ENCODE measurements at regions not wholly inside any gene's neighbourhood (a gene's known extent, or its start where the extent isn't known, plus 50 kb on each side); places are given as distances from the start of the nearest gene placed in this dataset.

DNA sequence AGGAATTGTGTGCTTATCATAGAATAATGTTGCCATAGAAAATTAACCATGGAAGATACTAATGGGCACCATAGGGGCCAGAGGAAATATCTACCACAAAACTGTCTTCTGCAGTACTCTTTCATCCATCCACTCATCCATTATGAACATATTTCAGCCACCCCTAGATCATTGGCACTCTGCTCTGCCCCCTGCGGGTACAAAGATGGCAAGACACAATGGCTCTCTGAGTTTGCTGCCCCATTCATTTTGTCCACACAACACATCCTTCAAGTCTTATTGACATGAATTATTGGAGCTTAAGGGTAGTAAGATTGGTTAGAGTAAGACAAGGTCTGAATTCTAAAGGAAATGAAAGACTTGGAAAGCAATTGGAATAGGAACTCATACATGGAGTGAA, 1224.7 kb upstream of the CELF4 start:
- TF ChIP-seq, protein P1, sequence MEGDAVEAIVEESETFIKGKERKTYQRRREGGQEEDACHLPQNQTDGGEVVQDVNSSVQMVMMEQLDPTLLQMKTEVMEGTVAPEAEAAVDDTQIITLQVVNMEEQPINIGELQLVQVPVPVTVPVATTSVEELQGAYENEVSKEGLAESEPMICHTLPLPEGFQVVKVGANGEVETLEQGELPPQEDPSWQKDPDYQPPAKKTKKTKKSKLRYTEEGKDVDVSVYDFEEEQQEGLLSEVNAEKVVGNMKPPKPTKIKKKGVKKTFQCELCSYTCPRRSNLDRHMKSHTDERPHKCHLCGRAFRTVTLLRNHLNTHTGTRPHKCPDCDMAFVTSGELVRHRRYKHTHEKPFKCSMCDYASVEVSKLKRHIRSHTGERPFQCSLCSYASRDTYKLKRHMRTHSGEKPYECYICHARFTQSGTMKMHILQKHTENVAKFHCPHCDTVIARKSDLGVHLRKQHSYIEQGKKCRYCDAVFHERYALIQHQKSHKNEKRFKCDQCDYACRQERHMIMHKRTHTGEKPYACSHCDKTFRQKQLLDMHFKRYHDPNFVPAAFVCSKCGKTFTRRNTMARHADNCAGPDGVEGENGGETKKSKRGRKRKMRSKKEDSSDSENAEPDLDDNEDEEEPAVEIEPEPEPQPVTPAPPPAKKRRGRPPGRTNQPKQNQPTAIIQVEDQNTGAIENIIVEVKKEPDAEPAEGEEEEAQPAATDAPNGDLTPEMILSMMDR (IDR thresholded peaks at IDR 0.05; ENCODE audit: extremely low read depth in 1 of 2, insufficient read depth in 1 of 2, low read depth in 1 of 2, low read length in 2 of 2): no peak
- no peak for TF ChIP-seq POLR2A (IDR thresholded peaks at IDR 0.05; ENCODE audit: low read depth, low read length)
- TF ChIP-seq, protein P2, sequence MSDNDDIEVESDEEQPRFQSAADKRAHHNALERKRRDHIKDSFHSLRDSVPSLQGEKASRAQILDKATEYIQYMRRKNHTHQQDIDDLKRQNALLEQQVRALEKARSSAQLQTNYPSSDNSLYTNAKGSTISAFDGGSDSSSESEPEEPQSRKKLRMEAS (IDR thresholded peaks at IDR 0.05; ENCODE audit: insufficient read depth, insufficient read length): no peak
- no peak for TF ChIP-seq POLR2AphosphoS5 (IDR thresholded peaks at IDR 0.05; ENCODE audit: insufficient read depth, low read depth, low read length)
- no peak for TF ChIP-seq JUN (IDR thresholded peaks at IDR 0.05; ENCODE audit: borderline replicate concordance, insufficient read depth, insufficient read length, low read depth)
- TF ChIP-seq EZH2 (IDR thresholded peaks at IDR 0.05; ENCODE audit: borderline replicate concordance, low read depth, low read length, severe bottlenecking): no peak
- no peak for TF ChIP-seq MYC (IDR thresholded peaks at IDR 0.05; ENCODE audit: low read depth, low read length)
- TF ChIP-seq GATA2 (IDR thresholded peaks at IDR 0.05; ENCODE audit: insufficient read depth, insufficient read length, low read depth, low read length): no peak

Measured in endothelial cell of umbilical vein (primary cell).